GM21447 (cell line): ENCODE measurements at regions not wholly inside any gene's neighbourhood (a gene's known extent, or its start where the extent isn't known, plus 50 kb on each side); places are given as distances from the start of the nearest gene placed in this dataset.

ENCODE experiments used
- ATAC-seq: cut with Tn5 transposase; IDR thresholded peaks from one replicate; pipeline ENCODE4 v1.9.1; 2021; ENCODE audit not compliant: unreplicated experiment

- ATAC-seq, result no peak
Measured at GRCh38 chr14:87073880-87074570, 919.0 kb downstream of the GALC start.

DNA sequence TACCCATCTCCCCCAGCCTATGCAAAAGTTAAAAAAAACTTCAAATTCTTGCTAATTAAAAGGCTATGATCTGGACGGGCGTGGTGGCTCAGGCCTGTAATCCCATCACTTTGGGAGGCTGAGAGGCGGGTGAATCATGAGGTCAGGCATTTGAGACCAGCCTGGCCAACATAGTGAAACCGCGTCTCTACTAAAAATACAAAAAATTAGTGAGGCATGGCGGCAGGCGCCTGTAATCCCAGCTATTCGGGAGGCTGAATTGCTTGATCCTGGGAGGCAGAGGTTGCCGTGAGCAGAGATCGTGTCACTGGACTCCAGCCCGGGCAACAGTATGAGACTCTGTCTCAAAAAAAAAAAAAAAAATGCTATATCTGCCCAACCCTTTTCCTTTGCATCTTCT is 925.4 kb downstream of the GALC start:
- no peak for ATAC-seq

- ATAC-seq, result no peak
Measured at GRCh38 chr14:87067061-87067460, 925.9 kb downstream of the GALC start.

DNA sequence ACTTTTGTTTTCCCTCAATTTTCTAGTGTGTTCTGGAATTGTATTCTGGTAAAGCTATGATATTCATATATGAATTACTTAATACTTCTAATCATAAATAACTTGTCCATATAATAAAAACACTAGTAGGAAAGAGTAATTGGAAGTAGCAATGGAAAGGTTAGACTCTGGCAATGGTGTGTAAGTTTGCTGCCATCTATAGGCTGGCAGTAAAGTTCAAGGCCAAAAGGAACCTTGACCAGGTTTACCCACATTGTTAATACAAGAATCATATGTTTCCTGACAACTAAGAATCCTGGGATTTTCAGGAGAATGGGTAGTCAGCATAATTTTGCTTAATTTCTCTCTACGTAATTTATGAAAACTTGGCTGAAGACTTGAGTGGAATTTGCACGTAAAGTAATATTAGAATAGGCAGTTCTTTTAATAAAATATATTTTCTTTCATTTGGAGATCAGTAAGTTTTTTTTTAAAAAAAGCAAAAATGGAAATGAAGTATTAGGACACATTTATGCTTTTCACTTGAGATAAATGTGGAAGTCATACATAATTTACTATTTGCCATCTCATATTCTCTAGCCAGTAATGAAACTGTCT is 926.7 kb downstream of the GALC start:
- ATAC-seq, result no peak

DNA sequence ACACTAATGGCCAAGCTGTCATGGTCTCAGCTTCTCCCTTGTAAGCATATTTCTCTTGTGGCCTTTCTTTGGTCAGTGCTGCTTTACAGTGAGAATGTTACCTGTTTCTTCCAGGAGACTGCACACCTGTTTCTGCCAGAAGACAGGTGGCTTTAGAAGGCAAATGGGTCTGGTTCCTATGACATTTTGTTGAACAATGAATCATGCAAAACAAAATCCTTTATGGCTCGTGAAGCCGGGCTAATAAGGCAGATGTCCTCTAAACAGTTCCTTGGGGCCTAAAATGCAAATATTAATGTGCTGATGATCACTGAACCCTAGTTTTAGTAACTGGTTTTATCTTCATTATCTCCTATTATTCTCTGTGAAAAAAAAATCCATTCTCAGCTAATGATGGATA is 927.6 kb downstream of the GALC start:
- ATAC-seq, result no peak

GRCh38 chr14:87063181-87063580 is 929.8 kb downstream of the GALC start:
- no peak for ATAC-seq

- ATAC-seq, result no peak
Measured at GRCh38 chr14:87060405-87060804, 932.6 kb downstream of the GALC start.

DNA sequence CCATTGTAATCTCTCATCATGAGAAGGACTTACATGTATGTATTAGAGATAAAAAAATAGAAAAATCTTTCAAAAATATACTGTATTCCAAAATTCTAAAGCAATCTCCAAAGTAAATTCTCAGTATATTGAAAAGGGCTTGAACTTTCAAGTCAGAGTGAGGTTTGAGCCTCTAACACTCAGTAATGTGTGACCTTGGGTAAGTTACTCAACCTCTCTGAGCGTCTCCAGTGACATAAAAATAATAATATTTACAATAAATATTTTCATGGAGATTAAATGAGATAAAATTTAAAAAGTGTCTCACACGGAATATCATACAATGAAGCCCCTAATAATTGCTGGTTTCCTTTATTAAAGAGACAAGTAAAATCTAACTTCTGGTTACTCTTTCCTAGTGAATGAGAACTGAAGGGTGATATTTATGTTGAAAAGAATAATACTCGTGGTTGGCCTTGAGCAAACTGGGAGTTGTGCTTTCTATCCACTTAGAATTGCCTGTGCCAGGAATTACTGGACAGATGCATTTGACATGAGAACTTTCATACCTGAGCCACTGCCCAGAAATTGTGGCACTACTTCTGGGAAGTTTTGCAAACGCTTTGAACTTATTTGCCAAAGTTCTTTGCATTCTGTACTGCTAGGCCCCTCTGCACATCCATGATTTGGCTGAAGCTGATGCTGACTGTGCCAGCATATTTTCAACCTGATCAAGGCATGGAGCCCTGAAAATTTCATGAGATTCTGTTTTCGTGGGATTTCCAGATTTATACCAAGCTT is 933.7 kb downstream of the GALC start:
- no peak for ATAC-seq

DNA sequence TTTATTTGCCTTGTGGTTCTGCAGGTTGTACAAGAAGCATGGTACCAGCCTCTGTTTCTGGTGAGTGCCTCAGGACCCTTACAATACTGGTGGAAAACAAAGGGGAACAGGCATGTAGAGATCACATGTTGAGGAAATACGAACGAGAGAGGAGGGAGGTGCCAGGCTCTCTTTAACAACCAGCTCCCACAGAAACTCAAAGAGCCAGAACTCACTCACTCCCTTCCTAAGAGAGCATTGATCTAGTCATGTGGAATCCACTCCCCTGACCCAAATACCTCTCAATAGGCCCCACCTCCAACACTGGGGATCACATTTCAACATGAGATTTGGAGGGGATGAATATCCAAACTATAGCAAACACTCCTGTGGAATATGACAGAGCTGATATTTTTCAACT is 938.0 kb downstream of the GALC start:
- ATAC-seq, result no peak

GRCh38 chr14:87052646-87053225 is 940.2 kb downstream of the GALC start:
- ATAC-seq, result no peak

DNA sequence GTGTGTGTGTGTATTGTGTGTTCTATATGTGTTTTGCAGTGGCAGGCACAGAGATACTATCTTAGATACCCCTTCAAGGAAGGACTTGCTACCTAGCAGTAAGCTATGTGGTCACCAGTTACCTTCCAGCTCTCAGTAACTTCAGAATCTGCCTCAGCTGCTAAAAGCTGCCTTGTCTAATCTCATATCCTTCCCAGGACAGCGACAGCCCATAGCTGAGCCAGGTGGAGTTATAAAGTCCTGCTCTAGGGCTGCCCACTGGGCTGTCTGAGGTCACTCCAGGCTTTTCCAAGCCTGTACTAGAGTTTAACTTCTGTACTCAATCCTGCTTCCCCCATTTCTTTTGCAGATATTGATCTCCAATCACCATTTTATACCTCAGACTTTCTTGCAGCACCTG is 942.6 kb downstream of the GALC start:
- ATAC-seq, result no peak

DNA sequence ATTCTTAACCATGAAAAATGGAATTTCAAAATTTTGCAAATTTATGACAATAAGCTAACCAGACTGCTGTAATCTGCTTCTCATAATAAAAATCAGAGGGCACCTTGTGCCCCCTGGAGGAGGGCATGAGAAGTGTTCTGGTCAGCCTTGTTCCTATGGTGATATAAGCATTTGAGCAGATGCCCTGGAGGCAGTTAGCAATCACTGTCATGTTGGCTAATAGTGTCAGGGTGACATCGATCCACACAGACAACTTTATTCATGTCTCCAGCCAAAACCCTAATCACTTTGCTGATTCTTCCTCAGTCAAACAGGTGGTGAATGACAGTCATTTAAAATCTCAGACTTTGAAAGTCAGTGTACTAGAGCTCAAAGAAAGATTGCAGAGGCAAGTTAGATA is 943.0 kb downstream of the GALC start:
- no peak for ATAC-seq

- no peak for ATAC-seq
Measured at GRCh38 chr14:87046960-87047359, 946.0 kb downstream of the GALC start.

GRCh38 chr14:87045956-87046355 is 947.0 kb downstream of the GALC start:
- no peak for ATAC-seq

GRCh38 chr14:87045246-87045645 is 947.7 kb downstream of the GALC start:
- ATAC-seq, result no peak

DNA sequence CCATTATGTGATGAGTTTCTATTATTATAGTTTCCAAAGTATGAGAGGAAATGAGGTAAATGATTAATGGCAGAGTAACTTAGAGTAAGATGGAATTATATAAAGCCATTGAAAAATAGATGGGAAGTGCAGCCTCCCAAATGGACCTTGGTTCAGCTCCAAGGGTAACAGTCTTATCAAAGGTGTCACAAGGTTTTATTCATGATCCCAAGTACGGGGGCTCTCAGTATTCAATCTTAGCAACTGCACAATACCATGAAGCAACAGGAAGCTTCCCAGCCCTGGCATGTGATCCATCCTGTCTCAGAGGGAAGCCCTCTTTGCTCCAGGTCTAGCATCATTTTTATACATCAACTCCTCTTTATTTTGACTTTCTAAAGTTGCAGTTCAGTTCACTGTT is 948.2 kb downstream of the GALC start:
- no peak for ATAC-seq

- no peak for ATAC-seq
Measured at GRCh38 chr14:87043667-87044200, 949.2 kb downstream of the GALC start.

GRCh38 chr14:87042354-87042753 is 950.6 kb downstream of the GALC start:
- ATAC-seq, result no peak

- no peak for ATAC-seq
Measured at GRCh38 chr14:87041290-87042020, 951.5 kb downstream of the GALC start.

DNA sequence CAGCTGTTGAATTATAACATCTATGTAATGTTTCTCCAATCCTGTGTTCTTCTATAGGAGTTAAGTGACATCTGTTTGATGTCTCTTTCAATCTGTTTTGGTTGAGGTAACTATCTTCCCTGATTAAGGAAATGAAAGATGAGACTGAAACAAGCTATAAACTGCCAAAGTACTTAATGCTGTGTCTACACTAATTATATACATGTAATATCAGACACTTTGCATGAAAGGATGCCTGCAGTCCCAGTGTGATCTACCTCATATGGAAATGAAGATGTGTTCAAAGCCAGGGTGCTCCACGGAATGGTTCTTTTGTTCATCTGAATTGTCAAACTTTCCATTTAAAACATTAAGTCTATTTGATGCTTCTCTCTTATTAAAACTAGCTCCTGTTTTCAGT is 958.3 kb downstream of the GALC start:
- no peak for ATAC-seq

GRCh38 chr14:87030197-87030596 is 962.8 kb downstream of the GALC start:
- ATAC-seq, result no peak
